ENCODE measurements at regions not wholly inside any gene's neighbourhood (a gene's known extent, or its start where the extent isn't known, plus 50 kb on each side); places are given as distances from the start of the nearest gene placed in this dataset.

DNA sequence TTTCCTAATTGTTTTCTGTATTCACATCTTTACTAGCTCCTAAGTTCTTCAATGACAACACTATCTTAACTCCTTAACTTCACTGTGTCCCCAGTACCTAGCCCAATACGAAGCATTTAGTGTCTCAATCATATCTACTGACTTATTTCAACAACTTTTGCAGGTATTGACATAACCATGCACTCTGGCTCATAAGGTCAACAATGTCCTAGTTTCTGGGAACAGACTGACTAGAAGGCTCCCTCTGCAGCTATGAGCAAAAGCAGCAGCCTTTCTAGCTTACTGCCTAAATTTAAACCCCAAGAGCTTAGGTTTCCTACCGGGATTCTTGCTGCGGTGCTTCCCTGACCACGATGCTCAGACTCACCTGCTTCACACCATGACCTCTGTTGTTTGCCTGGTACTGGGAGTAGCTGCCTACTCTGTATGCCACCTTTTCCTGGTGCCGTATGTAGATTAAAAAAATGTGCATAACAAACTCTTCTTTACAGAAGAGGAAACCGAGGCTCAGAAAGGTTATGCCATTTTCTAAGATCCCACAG is 767.7 kb downstream of the TUSC7 start:
- TF ChIP-seq, protein P1, sequence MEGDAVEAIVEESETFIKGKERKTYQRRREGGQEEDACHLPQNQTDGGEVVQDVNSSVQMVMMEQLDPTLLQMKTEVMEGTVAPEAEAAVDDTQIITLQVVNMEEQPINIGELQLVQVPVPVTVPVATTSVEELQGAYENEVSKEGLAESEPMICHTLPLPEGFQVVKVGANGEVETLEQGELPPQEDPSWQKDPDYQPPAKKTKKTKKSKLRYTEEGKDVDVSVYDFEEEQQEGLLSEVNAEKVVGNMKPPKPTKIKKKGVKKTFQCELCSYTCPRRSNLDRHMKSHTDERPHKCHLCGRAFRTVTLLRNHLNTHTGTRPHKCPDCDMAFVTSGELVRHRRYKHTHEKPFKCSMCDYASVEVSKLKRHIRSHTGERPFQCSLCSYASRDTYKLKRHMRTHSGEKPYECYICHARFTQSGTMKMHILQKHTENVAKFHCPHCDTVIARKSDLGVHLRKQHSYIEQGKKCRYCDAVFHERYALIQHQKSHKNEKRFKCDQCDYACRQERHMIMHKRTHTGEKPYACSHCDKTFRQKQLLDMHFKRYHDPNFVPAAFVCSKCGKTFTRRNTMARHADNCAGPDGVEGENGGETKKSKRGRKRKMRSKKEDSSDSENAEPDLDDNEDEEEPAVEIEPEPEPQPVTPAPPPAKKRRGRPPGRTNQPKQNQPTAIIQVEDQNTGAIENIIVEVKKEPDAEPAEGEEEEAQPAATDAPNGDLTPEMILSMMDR (conservative IDR thresholded peaks at IDR 0.05): no peak
- Histone ChIP-seq H3K4me3 (ENCODE audit: low read length) (no peak overlapping the region), H3K9me3 (ENCODE audit: control insufficient read depth, low read length) (no peaks in the 10 kb centered on the region), H3K27me3 (ENCODE audit: control insufficient read depth, insufficient read depth, low read length, poor library complexity, severe bottlenecking) (no peaks in the 10 kb centered on the region), H3K27ac (ENCODE audit: low read depth, low read length) (no peak overlapping the region), H3K4me1 (ENCODE audit: control insufficient read depth, insufficient read depth, low read length) (no peaks in the 10 kb centered on the region), H3K36me3 (ENCODE audit: control insufficient read depth, insufficient read depth, low read length) (no peaks in the 10 kb centered on the region), H3K9ac (ENCODE audit: extremely low read depth, low read length, poor library complexity, severe bottlenecking) (no peak overlapping the region)
- Mint-ChIP-seq H3K36me3 (ENCODE audit: low read depth) (no peaks in the 10 kb centered on the region), H3K4me1 (peaks cover 9% of the 10 kb centered on the region), H3K4me3 (no peak overlapping the region), H3K9me3 (no peaks in the 10 kb centered on the region), H3K27ac (no peak overlapping the region), H3K27me3 (ENCODE audit: insufficient read depth) (no peaks in the 10 kb centered on the region)
- no peak for DNase-seq
- WGBS, 2 experiments (ENCODE audit: insufficient coverage in 1 of 2, insufficient read length in 1 of 2): 89 to 93% methylated on average over 5 to 6 of the region's 6 CpGs

DNA sequence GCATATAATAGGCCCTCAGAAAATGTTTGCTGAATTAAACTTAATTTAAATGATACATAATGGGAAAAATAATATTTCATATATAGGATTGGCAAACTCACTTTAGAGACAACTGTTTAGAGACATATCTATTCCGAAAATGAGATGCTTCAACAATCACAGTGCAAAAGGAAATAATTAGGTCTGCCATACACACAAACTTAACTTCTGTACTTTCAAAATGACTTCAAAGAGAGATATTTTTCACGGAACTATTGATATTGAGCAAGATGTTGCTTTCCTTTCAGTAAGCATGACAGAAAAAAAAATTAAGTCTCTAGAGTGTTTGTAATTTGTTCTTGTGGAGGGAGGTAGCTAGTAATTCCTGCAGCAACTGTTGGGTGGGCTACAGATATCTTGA is 769.5 kb downstream of the TUSC7 start:
- no peaks in the 10 kb centered on the region for H3K36me3 ChIP-seq (ENCODE audit: control insufficient read depth, insufficient read depth, low read length)
- H3K27ac ChIP-seq (ENCODE audit: low read depth, low read length): no peak overlapping the region
- no peak overlapping the region for H3K4me3 Mint-ChIP-seq
- no peak overlapping the region for H3K27ac Mint-ChIP-seq
- H3K4me1 Mint-ChIP-seq: peaks cover 4% of the 10 kb centered on the region
- H3K9ac ChIP-seq (ENCODE audit: extremely low read depth, low read length, poor library complexity, severe bottlenecking): no peak overlapping the region
- no peaks in the 10 kb centered on the region for H3K27me3 ChIP-seq (ENCODE audit: control insufficient read depth, insufficient read depth, low read length, poor library complexity, severe bottlenecking)
- no peaks in the 10 kb centered on the region for H3K9me3 Mint-ChIP-seq
- H3K27me3 Mint-ChIP-seq (ENCODE audit: insufficient read depth): no peaks in the 10 kb centered on the region
- no peaks in the 10 kb centered on the region for H3K9me3 ChIP-seq (ENCODE audit: control insufficient read depth, low read length)
- WGBS, 2 experiments (ENCODE audit: insufficient coverage in 1 of 2, insufficient read length in 1 of 2): 88 to 100% methylated on average over 1 to 2 of the region's 2 CpGs
- TF ChIP-seq, protein P1 (conservative IDR thresholded peaks at IDR 0.05): no peak
- no peaks in the 10 kb centered on the region for H3K4me1 ChIP-seq (ENCODE audit: control insufficient read depth, insufficient read depth, low read length)
- no peak overlapping the region for H3K4me3 ChIP-seq (ENCODE audit: low read length)
- no peaks in the 10 kb centered on the region for H3K36me3 Mint-ChIP-seq (ENCODE audit: low read depth)
- DNase-seq: no peak

DNA sequence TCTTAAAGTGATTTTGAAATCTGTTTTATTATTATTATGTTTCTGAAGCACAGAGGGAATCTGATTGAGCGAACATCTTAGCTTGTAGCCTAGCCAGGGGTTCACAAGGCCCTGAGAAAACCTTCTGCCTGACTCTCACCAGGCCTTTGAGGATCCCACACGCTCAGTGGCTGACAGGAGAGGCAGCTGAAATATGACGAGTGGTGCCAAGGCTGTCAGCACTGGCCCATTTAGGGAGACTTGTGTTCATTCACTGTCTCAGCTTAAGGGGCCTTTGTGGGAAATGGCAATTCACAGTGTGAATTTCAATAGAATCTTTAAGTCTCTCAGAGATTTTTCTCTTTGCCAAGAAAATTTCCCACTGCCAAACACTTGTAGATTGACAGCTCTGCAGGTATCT is 770.9 kb downstream of the TUSC7 start:
- Histone ChIP-seq H3K27ac (ENCODE audit: low read depth, low read length) (no peak overlapping the region), H3K4me1 (ENCODE audit: control insufficient read depth, insufficient read depth, low read length) (no peaks in the 10 kb centered on the region), H3K4me3 (ENCODE audit: low read length) (no peak overlapping the region), H3K9ac (ENCODE audit: extremely low read depth, low read length, poor library complexity, severe bottlenecking) (no peak overlapping the region), H3K36me3 (ENCODE audit: control insufficient read depth, insufficient read depth, low read length) (no peaks in the 10 kb centered on the region), H3K9me3 (ENCODE audit: control insufficient read depth, low read length) (no peaks in the 10 kb centered on the region), H3K27me3 (ENCODE audit: control insufficient read depth, insufficient read depth, low read length, poor library complexity, severe bottlenecking) (no peaks in the 10 kb centered on the region)
- 90% methylated on average over 2 to 3 of the region's 3 CpGs for WGBS, 2 experiments (ENCODE audit: insufficient coverage in 1 of 2, insufficient read length in 1 of 2)
- Mint-ChIP-seq H3K27ac (no peak overlapping the region), H3K4me3 (no peak overlapping the region), H3K9me3 (no peaks in the 10 kb centered on the region), H3K4me1 (no peaks in the 10 kb centered on the region), H3K36me3 (ENCODE audit: low read depth) (no peaks in the 10 kb centered on the region), H3K27me3 (ENCODE audit: insufficient read depth) (no peaks in the 10 kb centered on the region)
- TF ChIP-seq, protein P1 (conservative IDR thresholded peaks at IDR 0.05): no peak
- no peak for DNase-seq

All from endodermal cell (in vitro differentiated cells).